ENCODE measurements at regions not wholly inside any gene's neighbourhood (a gene's known extent, or its start where the extent isn't known, plus 50 kb on each side); places are given as distances from the start of the nearest gene placed in this dataset.

- DNase-seq (ENCODE audit: extremely low spot score) = no peak
- ChIA-PET CTCF (no interaction called here), POLR2A (no interaction called here)
- no peak for TF ChIP-seq CTCF (IDR thresholded peaks at IDR 0.05; ENCODE audit: control extremely low read depth, extremely low read depth, low read depth, missing control alignments)
These were observed 1148.8 kb upstream of the PCDH7 start for GRCh38 chr4:29571322-29571721.

- ChIA-PET CTCF (interaction anchor here (2.4 kb wide), 1 partner anchor 9 kb away, joined by 6 read pairs; no protein-coding TSS in a partner anchor), POLR2A (no interaction called here)
- no peak for DNase-seq (ENCODE audit: extremely low spot score)
- TF ChIP-seq CTCF (IDR thresholded peaks at IDR 0.05; ENCODE audit: control extremely low read depth, extremely low read depth, low read depth, missing control alignments) = no peak
These were observed 1141.8 kb upstream of the PCDH7 start for GRCh38 chr4:29578329-29578728.

GRCh38 chr4:29581457-29581856, 1138.7 kb upstream of the PCDH7 start:
- POLR2A ChIA-PET = no interaction called here
- no peak for DNase-seq (ENCODE audit: extremely low spot score)
- CTCF ChIA-PET = no interaction called here
- TF ChIP-seq CTCF (IDR thresholded peaks at IDR 0.05; ENCODE audit: control extremely low read depth, extremely low read depth, low read depth, missing control alignments) = no peak

GRCh38 chr4:29588617-29589016, 1131.6 kb upstream of the PCDH7 start:
- ChIA-PET CTCF (no interaction called here), POLR2A (no interaction called here)
- no peak for TF ChIP-seq CTCF (IDR thresholded peaks at IDR 0.05; ENCODE audit: control extremely low read depth, extremely low read depth, low read depth, missing control alignments)
- DNase-seq (ENCODE audit: extremely low spot score) = no peak

GRCh38 chr4:29596228-29596627, 1123.9 kb upstream of the PCDH7 start:
- TF ChIP-seq CTCF (IDR thresholded peaks at IDR 0.05; ENCODE audit: control extremely low read depth, extremely low read depth, low read depth, missing control alignments) = no peak
- POLR2A ChIA-PET = no interaction called here
- CTCF ChIA-PET = interaction anchor here (1.4 kb wide), 1 partner anchor 11 kb away, joined by 4 read pairs; no protein-coding TSS in a partner anchor
- no peak for DNase-seq (ENCODE audit: extremely low spot score)

- TF ChIP-seq CTCF (IDR thresholded peaks at IDR 0.05; ENCODE audit: control extremely low read depth, extremely low read depth, low read depth, missing control alignments) = no peak
These were observed 1101.0 kb upstream of the PCDH7 start for GRCh38 chr4:29619168-29619567.

GRCh38 chr4:29632199-29632598, 1088.0 kb upstream of the PCDH7 start:
- DNase-seq (ENCODE audit: extremely low spot score) = no peak
- no peak for TF ChIP-seq CTCF (IDR thresholded peaks at IDR 0.05; ENCODE audit: control extremely low read depth, extremely low read depth, low read depth, missing control alignments)
- ChIA-PET CTCF (interaction anchor here (2.0 kb wide), 1 partner anchor 11 kb away, joined by 5 read pairs; no protein-coding TSS in a partner anchor), POLR2A (no interaction called here)

More at GRCh38 chr4:29619168-29619567, 1101.0 kb upstream of the PCDH7 start:
- no peak for DNase-seq (ENCODE audit: extremely low spot score)
- CTCF ChIA-PET = interaction anchor here (1.0 kb wide), 1 partner anchor 14 kb away, joined by 4 read pairs; no protein-coding TSS in a partner anchor
- POLR2A ChIA-PET = no interaction called here

Measured in GM10248 (cell line).